Uterus (tissue), 2 donors: ENCODE measurements at regions not wholly inside any gene's neighbourhood (a gene's known extent, or its start where the extent isn't known, plus 50 kb on each side); places are given as distances from the start of the nearest gene placed in this dataset.

Source experiments
- POLR2A ChIP-seq, 2 donors: fragments of 450-650 bp; IDR thresholded peaks; one replicate each; pipeline ENCODE4 v1.6.1; 2016; ENCODE audit warnings: antibody characterized with exemption in 2 of 2, mild to moderate bottlenecking in 1 of 2, moderate library complexity in 1 of 2
- TF ChIP-seq, protein P1 (sequence below), 4 experiments: fragments of 200-600 bp in 2 of 4; fragments of 450-650 bp in 2 of 4; sonication (generic) in 2 of 4; IDR thresholded peaks; one replicate each; pipeline ENCODE4 v1.5.1; 2016 to 2019; ENCODE audit warnings: antibody characterized with exemption in 4 of 4, mild to moderate bottlenecking in 2 of 4, moderate library complexity in 1 of 4

GRCh38 chr5:174338185-174339010 lies 292.9 kb downstream of the NSG2 start:
- TF ChIP-seq POLR2A (IDR thresholded peaks at IDR 0.05): no peak
- TF ChIP-seq, protein P1, sequence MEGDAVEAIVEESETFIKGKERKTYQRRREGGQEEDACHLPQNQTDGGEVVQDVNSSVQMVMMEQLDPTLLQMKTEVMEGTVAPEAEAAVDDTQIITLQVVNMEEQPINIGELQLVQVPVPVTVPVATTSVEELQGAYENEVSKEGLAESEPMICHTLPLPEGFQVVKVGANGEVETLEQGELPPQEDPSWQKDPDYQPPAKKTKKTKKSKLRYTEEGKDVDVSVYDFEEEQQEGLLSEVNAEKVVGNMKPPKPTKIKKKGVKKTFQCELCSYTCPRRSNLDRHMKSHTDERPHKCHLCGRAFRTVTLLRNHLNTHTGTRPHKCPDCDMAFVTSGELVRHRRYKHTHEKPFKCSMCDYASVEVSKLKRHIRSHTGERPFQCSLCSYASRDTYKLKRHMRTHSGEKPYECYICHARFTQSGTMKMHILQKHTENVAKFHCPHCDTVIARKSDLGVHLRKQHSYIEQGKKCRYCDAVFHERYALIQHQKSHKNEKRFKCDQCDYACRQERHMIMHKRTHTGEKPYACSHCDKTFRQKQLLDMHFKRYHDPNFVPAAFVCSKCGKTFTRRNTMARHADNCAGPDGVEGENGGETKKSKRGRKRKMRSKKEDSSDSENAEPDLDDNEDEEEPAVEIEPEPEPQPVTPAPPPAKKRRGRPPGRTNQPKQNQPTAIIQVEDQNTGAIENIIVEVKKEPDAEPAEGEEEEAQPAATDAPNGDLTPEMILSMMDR (IDR thresholded peaks at IDR 0.05): no peak
